MCF 10A (cell line): ENCODE measurements at regions not wholly inside any gene's neighbourhood (a gene's known extent, or its start where the extent isn't known, plus 50 kb on each side); places are given as distances from the start of the nearest gene placed in this dataset.

Experiments
- BruUV-seq: library from RNA; stranded (reverse); fragments of 400-500 nt; replicated peaks from 2 replicates; lab custom pipeline; 2021; lab: Mats Ljungman, UMichigan
- CTCF ChIA-PET: fragments of 300-600 bp; sonication (Branson Sonifier 250); formaldehyde crosslinking; extraction: SDS; loops from one replicate; lab custom pipeline; 2021; ENCODE audit warnings: antibody characterized with exemption, inconsistent platforms; lab: Yijun Ruan, JAX
- POLR2A ChIA-PET: fragments of 300-600, 350-650 bp; sonication (Branson Sonifier 250); formaldehyde crosslinking; extraction: SDS; loops from one replicate; lab custom pipeline; 2020; ENCODE audit warnings: antibody characterized with exemption, inconsistent platforms; lab: Yijun Ruan, JAX
- DNase-seq: peaks from one replicate; pipeline ENCODE4 v3.0.0-alpha.2; 2018; ENCODE audit not compliant: unreplicated experiment
- H3K27ac Mint-ChIP-seq: one replicate; pipeline ENCODE4 v1.8.0; 2022; ENCODE audit warnings: mild to moderate bottlenecking, low read depth, mixed read lengths; ENCODE audit not compliant: unreplicated experiment
- H3K27me3 Mint-ChIP-seq: one replicate; pipeline ENCODE4 v1.8.0; 2022; ENCODE audit warnings: mixed read lengths; ENCODE audit not compliant: insufficient read depth, unreplicated experiment
- H3K36me3 Mint-ChIP-seq: one replicate; pipeline ENCODE4 v1.8.0; 2022; ENCODE audit warnings: mild to moderate bottlenecking, moderate library complexity, mixed read lengths; ENCODE audit not compliant: insufficient read depth, unreplicated experiment
- H3K4me1 Mint-ChIP-seq: one replicate; pipeline ENCODE4 v1.8.0; 2022; ENCODE audit warnings: mixed read lengths; ENCODE audit not compliant: insufficient read depth, unreplicated experiment
- H3K4me3 Mint-ChIP-seq: one replicate; pipeline ENCODE4 v1.8.0; 2022; ENCODE audit warnings: mild to moderate bottlenecking, moderate library complexity, mixed read lengths; ENCODE audit not compliant: unreplicated experiment
- H3K9me3 Mint-ChIP-seq: one replicate; pipeline ENCODE4 v1.8.0; 2022; ENCODE audit warnings: mixed read lengths; ENCODE audit not compliant: unreplicated experiment
- CTCF ChIP-seq: fragments of 200-600 bp; IDR thresholded peaks from one replicate; pipeline ENCODE4 v1.8.0; 2022; ENCODE audit warnings: antibody characterized with exemption, mild to moderate bottlenecking; ENCODE audit not compliant: unreplicated experiment
- intact Hi-C: fragments of 100-400 bp; cut with micrococcal nuclease; formaldehyde crosslinking; loops from 2 replicates; pipeline ENCODE4 v1.14.1; 2022

- CTCF ChIA-PET, result no interaction called here
- H3K27ac Mint-ChIP-seq, result no peak overlapping the region
- no peaks in the 10 kb centered on the region for H3K27me3 Mint-ChIP-seq
- no TSS peak for BruUV-seq
- H3K4me3 Mint-ChIP-seq, result no peak overlapping the region
- no peak for TF ChIP-seq CTCF
- H3K4me1 Mint-ChIP-seq, result peaks cover 21% of the 10 kb centered on the region
- DNase-seq, result no peak
- intact Hi-C loops, result loop anchor here (5.0 kb wide), 1 partner anchor 274 kb away; no protein-coding TSS in a partner anchor
- no peaks in the 10 kb centered on the region for H3K36me3 Mint-ChIP-seq
- no peaks in the 10 kb centered on the region for H3K9me3 Mint-ChIP-seq
- POLR2A ChIA-PET, result no interaction called here
These were observed 303.3 kb upstream of the ESRRG start for GRCh38 chr1:217026531-217026930.

- intact Hi-C loops, result loop anchor here (5.0 kb wide), 1 partner anchor 273 kb away; no protein-coding TSS in a partner anchor
- CTCF ChIA-PET, result no interaction called here
- no peak for TF ChIP-seq CTCF
- POLR2A ChIA-PET, result no interaction called here
- Mint-ChIP-seq H3K4me1 (peaks cover 21% of the 10 kb centered on the region), H3K9me3 (no peaks in the 10 kb centered on the region), H3K4me3 (no peak overlapping the region), H3K27ac (no peak overlapping the region), H3K27me3 (no peaks in the 10 kb centered on the region), H3K36me3 (no peaks in the 10 kb centered on the region)
- DNase-seq, result no peak
- BruUV-seq, result no TSS peak
These were observed 302.2 kb upstream of the ESRRG start for GRCh38 chr1:217025381-217025780.

DNA sequence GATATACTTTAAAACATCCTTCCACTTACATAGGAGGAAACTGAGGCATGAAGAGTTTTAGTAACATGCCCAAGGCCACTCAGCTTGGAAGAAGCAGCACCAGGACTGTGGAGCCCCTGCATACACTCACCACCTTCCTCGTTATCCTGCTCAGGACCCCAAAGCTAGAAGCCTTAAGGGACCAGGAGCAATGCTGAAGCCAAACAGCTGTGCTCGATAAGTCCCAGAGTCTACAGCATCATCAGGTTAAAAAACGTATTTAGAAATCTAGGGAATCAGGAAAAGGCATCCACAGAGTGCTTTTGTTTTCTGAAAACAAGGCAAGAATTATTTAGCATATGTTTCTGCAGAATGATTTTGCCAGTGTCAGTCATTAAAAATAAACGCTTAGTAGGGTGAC, 301.7 kb upstream of the ESRRG start:
- Mint-ChIP-seq H3K4me1 (peaks cover 16% of the 10 kb centered on the region), H3K27me3 (no peaks in the 10 kb centered on the region), H3K4me3 (no peak overlapping the region), H3K27ac (no peak overlapping the region), H3K36me3 (no peaks in the 10 kb centered on the region), H3K9me3 (no peaks in the 10 kb centered on the region)
- intact Hi-C loops, result loop anchor here (5.0 kb wide), 1 partner anchor 273 kb away; no protein-coding TSS in a partner anchor
- ChIA-PET POLR2A (no interaction called here), CTCF (interaction anchor here (0.7 kb wide), 1 partner anchor 12 kb away, joined by 3 read pairs; no protein-coding TSS in a partner anchor)
- DNase-seq, result no peak
- no peak for TF ChIP-seq CTCF
- no TSS peak for BruUV-seq

- Mint-ChIP-seq H3K27me3 (no peaks in the 10 kb centered on the region), H3K4me1 (peaks cover 1% of the 10 kb centered on the region), H3K27ac (no peak overlapping the region), H3K36me3 (no peaks in the 10 kb centered on the region), H3K9me3 (no peaks in the 10 kb centered on the region), H3K4me3 (no peak overlapping the region)
- no peak for DNase-seq
- POLR2A ChIA-PET, result no interaction called here
- CTCF ChIA-PET, result interaction anchor here (1.7 kb wide), 1 partner anchor 26 kb away, joined by 5 read pairs; no protein-coding TSS in a partner anchor
- no peak for TF ChIP-seq CTCF
- BruUV-seq, result no TSS peak
- intact Hi-C loops, result no loop called here
These were observed 298.7 kb upstream of the ESRRG start for GRCh38 chr1:217021956-217022355.
